H9 (cell line): ENCODE measurements at regions not wholly inside any gene's neighbourhood (a gene's known extent, or its start where the extent isn't known, plus 50 kb on each side); places are given as distances from the start of the nearest gene placed in this dataset.

Experiments used
- DNase-seq: peaks from one replicate; pipeline ENCODE4 v3.0.0-alpha.2; 2017
- H2AFZ ChIP-seq: one replicate; pipeline ENCODE4 v1.6.1; 2013; ENCODE audit warnings: mild to moderate bottlenecking, low read length, control low read depth, moderate library complexity
- H2AK5ac ChIP-seq: 2 replicates; pipeline ENCODE4 v1.6.1; 2013; ENCODE audit warnings: low read length, control low read depth, mixed read lengths; ENCODE audit not compliant: insufficient read length
- H2BK120ac ChIP-seq: one replicate; pipeline ENCODE4 v1.6.1; 2013; ENCODE audit warnings: low read depth, mild to moderate bottlenecking, low read length, control low read depth, inconsistent platforms; ENCODE audit not compliant: poor library complexity, severe bottlenecking
- H2BK12ac ChIP-seq: 2 replicates; pipeline ENCODE4 v1.6.1; 2013; ENCODE audit warnings: low read length, control low read depth, mixed read lengths, low read depth; ENCODE audit not compliant: insufficient read length
- H2BK15ac ChIP-seq: 2 replicates; pipeline ENCODE4 v1.6.1; 2013; ENCODE audit warnings: low read depth, low read length, control low read depth
- H2BK20ac ChIP-seq: one replicate; pipeline ENCODE4 v1.6.1; 2013; ENCODE audit warnings: low read depth, mild to moderate bottlenecking, low read length, control low read depth, inconsistent platforms; ENCODE audit not compliant: poor library complexity, severe bottlenecking
- H2BK5ac ChIP-seq: 2 replicates; pipeline ENCODE4 v1.6.1; 2013; ENCODE audit warnings: low read length, control low read depth, mixed read lengths; ENCODE audit not compliant: insufficient read length
- H3K14ac ChIP-seq: 2 replicates; pipeline ENCODE4 v1.6.1; 2013; ENCODE audit warnings: low read length, control low read depth; ENCODE audit not compliant: insufficient read depth
- H3K18ac ChIP-seq: 2 replicates; pipeline ENCODE4 v1.6.1; 2013; ENCODE audit warnings: low read depth, mild to moderate bottlenecking, mixed read lengths, low read length, control low read depth; ENCODE audit not compliant: insufficient read length
- H3K23ac ChIP-seq: 2 replicates; pipeline ENCODE4 v1.6.1; 2013; ENCODE audit warnings: low read length, control low read depth, mixed read lengths, low read depth; ENCODE audit not compliant: insufficient read length
- H3K23me2 ChIP-seq: 2 replicates; pipeline ENCODE4 v1.6.1; 2013; ENCODE audit warnings: low read depth, mild to moderate bottlenecking, mixed read lengths, low read length, control low read depth; ENCODE audit not compliant: insufficient read length, poor library complexity, severe bottlenecking
- H3K27ac ChIP-seq: 2 replicates; pipeline ENCODE4 v1.5.1; 2013; ENCODE audit warnings: low read length, control low read depth, mixed read lengths, low read depth; ENCODE audit not compliant: insufficient read length
- H3K27me3 ChIP-seq: 2 replicates; pipeline ENCODE4 v1.6.1; 2013; ENCODE audit warnings: low read length, control low read depth, inconsistent platforms; ENCODE audit not compliant: insufficient read depth
- H3K4ac ChIP-seq: 2 replicates; pipeline ENCODE4 v1.6.1; 2013; ENCODE audit warnings: low read depth, mild to moderate bottlenecking, control low read depth, inconsistent platforms, low read length, moderate library complexity
- H3K4me1 ChIP-seq: 2 replicates; pipeline ENCODE4 v1.6.1; 2013; ENCODE audit warnings: low read length, control low read depth, inconsistent platforms; ENCODE audit not compliant: insufficient read depth
- H3K4me2 ChIP-seq: 2 replicates; pipeline ENCODE4 v1.6.1; 2013; ENCODE audit warnings: low read length, control low read depth, mixed read lengths; ENCODE audit not compliant: insufficient read length, insufficient read depth
- H3K56ac ChIP-seq: 2 replicates; pipeline ENCODE4 v1.6.1; 2013; ENCODE audit warnings: low read depth, mild to moderate bottlenecking, mixed read lengths, low read length, control low read depth; ENCODE audit not compliant: insufficient read length
- H3K79me1 ChIP-seq: 2 replicates; pipeline ENCODE4 v1.6.1; 2013; ENCODE audit warnings: low read depth, mild to moderate bottlenecking, moderate library complexity, low read length, control low read depth, inconsistent platforms; ENCODE audit not compliant: insufficient read depth, poor library complexity, severe bottlenecking
- H3K79me2 ChIP-seq: 2 replicates; pipeline ENCODE4 v1.6.1; 2013; ENCODE audit warnings: low read length, control low read depth, inconsistent platforms; ENCODE audit not compliant: insufficient read depth
- H3K9ac ChIP-seq: 2 replicates; pipeline ENCODE4 v1.6.1; 2013; ENCODE audit warnings: low read length, control low read depth, mixed read lengths; ENCODE audit not compliant: insufficient read length; ENCODE audit errors: extremely low read depth
- H3K9me3 ChIP-seq: one replicate; pipeline ENCODE4 v1.6.1; 2013; ENCODE audit warnings: low read depth, low read length, inconsistent platforms; ENCODE audit not compliant: control insufficient read depth
- H3T11ph ChIP-seq: one replicate; pipeline ENCODE4 v1.6.1; 2013; ENCODE audit warnings: mild to moderate bottlenecking, low read length, control low read depth, inconsistent platforms
- H4K20me1 ChIP-seq: one replicate; pipeline ENCODE4 v1.6.1; 2013; ENCODE audit not compliant: control insufficient read depth, insufficient read length, insufficient read depth
- H4K5ac ChIP-seq: 2 replicates; pipeline ENCODE4 v1.6.1; 2013; ENCODE audit warnings: low read depth, mild to moderate bottlenecking, mixed read lengths, low read length, control low read depth; ENCODE audit not compliant: insufficient read length
- H4K8ac ChIP-seq: replicated peaks from 2 replicates; pipeline ENCODE4 v1.6.1; 2013; ENCODE audit warnings: low read length, control low read depth, mixed read lengths, low read depth; ENCODE audit not compliant: insufficient read length
- H4K91ac ChIP-seq: 2 replicates; pipeline ENCODE4 v1.6.1; 2013; ENCODE audit warnings: low read depth, mild to moderate bottlenecking, moderate library complexity, mixed read lengths, low read length, control low read depth; ENCODE audit not compliant: insufficient read length
- H3K27ac Mint-ChIP-seq, 3 experiments: 2 replicates in 2 of 3; 3 replicates in 1 of 3; pipeline ENCODE4 v1.8.0; 2020 to 2021; ENCODE audit warnings: mixed read lengths in 3 of 3, mild to moderate bottlenecking in 1 of 3, moderate library complexity in 1 of 3
- H3K27me3 Mint-ChIP-seq: 2 replicates; pipeline ENCODE4 v1.8.0; 2021; ENCODE audit warnings: low read depth, mild to moderate bottlenecking, moderate library complexity, mixed read lengths
- H3K36me3 Mint-ChIP-seq, 3 experiments: 2 replicates in 2 of 3; 3 replicates in 1 of 3; pipeline ENCODE4 v1.8.0; 2020 to 2021; ENCODE audit warnings: low read depth in 3 of 3, mixed read lengths in 3 of 3; ENCODE audit not compliant: insufficient read depth in 1 of 3
- H3K4me1 Mint-ChIP-seq, 2 experiments: 2 replicates each; pipeline ENCODE4 v1.8.0; 2020; ENCODE audit warnings: mixed read lengths in 2 of 2
- H3K4me3 Mint-ChIP-seq, 2 experiments: 2 replicates in 1 of 2; 3 replicates in 1 of 2; pipeline ENCODE4 v1.8.0; 2020 to 2021; ENCODE audit warnings: mild to moderate bottlenecking in 2 of 2, mixed read lengths in 2 of 2, moderate library complexity in 1 of 2
- H3K9me3 Mint-ChIP-seq, 2 experiments: 2 replicates in 1 of 2; 3 replicates in 1 of 2; pipeline ENCODE4 v1.8.0; 2020; ENCODE audit warnings: mild to moderate bottlenecking in 2 of 2, mixed read lengths in 2 of 2, moderate library complexity in 1 of 2
- CTCF ChIP-seq: fragments of 200-600 bp; sonication (generic); conservative IDR thresholded peaks from 3 replicates; pipeline ENCODE4 v1.8.0; 2021; ENCODE audit warnings: antibody characterized with exemption, mild to moderate bottlenecking
- WGBS: extraction: QIAGEN DNeasy Blood & Tissue Kit; methylation state at CpG from one replicate; pipeline ENCODE4 v1.1.7; 2013; ENCODE audit warnings: missing lambda C conversion rate, low lambda C conversion rate, mixed read lengths; ENCODE audit not compliant: insufficient read length; ENCODE audit errors: extremely low coverage; 5-methylcytosine and 5-hydroxymethylcytosine counted together

DNA sequence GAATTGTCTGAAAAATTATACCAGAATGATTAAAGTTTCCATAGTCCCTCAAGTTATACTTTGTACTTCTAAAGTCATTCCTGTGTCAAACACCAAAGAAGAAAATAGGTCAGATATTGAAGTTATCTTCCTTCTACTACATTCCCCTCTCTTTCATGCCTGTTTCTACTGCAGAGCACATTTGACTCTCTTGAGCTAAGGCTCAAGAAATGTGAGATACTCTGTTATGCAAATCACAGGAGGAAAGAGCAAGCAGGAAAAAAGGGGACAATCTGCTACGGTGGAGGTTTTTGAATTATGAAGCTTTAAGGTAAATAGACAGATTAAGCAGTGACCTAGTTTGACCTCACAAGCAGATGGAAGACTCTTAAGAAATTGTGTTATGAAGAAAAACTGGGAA lies 198.9 kb upstream of the LDB2 start:
- H3K9ac ChIP-seq = no peak overlapping the region
- no CpG with 5 or more reads among the region's 1 CpG for WGBS
- Mint-ChIP-seq H3K27ac (no peak overlapping the region), H3K36me3 (no peaks in the 10 kb centered on the region), H3K4me3 (no peak overlapping the region), H3K4me1 (peaks cover 22 to 28% of the 10 kb centered on the region in 2 experiments), H3K9me3 (no peaks in the 10 kb centered on the region), H3K27me3 (no peaks in the 10 kb centered on the region)
- H3K23ac ChIP-seq = no peak overlapping the region
- no peak overlapping the region for H2BK5ac ChIP-seq
- no peak overlapping the region for H3K18ac ChIP-seq
- no peak for DNase-seq
- peak overlapping the region; percentile 90 for H2AFZ ChIP-seq
- H3K4ac ChIP-seq = no peak overlapping the region
- no peak overlapping the region for H2BK20ac ChIP-seq
- H4K8ac ChIP-seq = no peak overlapping the region
- no peak overlapping the region for H4K5ac ChIP-seq
- no peak overlapping the region for H2AK5ac ChIP-seq
- H2BK15ac ChIP-seq = no peak overlapping the region
- H3K23me2 ChIP-seq = no peaks in the 10 kb centered on the region
- H3K79me1 ChIP-seq = no peaks in the 10 kb centered on the region
- H3K4me1 ChIP-seq = peaks cover 3% of the 10 kb centered on the region; the same call in 1 of the 2 replicates
- H3K14ac ChIP-seq = no peak overlapping the region
- no peaks in the 10 kb centered on the region for H3K79me2 ChIP-seq
- no peak overlapping the region for H4K91ac ChIP-seq
- H4K20me1 ChIP-seq = no peaks in the 10 kb centered on the region
- no peak overlapping the region for H3K27ac ChIP-seq
- no peak overlapping the region for H2BK120ac ChIP-seq
- no peak overlapping the region for H3T11ph ChIP-seq
- H3K56ac ChIP-seq = no peak overlapping the region
- H3K9me3 ChIP-seq = no peaks in the 10 kb centered on the region
- TF ChIP-seq CTCF = no peak
- no peaks in the 10 kb centered on the region for H3K27me3 ChIP-seq
- H3K4me2 ChIP-seq = no peak overlapping the region
- no peak overlapping the region for H2BK12ac ChIP-seq
